ENCODE measurements at regions not wholly inside any gene's neighbourhood (a gene's known extent, or its start where the extent isn't known, plus 50 kb on each side); places are given as distances from the start of the nearest gene placed in this dataset.

DNA sequence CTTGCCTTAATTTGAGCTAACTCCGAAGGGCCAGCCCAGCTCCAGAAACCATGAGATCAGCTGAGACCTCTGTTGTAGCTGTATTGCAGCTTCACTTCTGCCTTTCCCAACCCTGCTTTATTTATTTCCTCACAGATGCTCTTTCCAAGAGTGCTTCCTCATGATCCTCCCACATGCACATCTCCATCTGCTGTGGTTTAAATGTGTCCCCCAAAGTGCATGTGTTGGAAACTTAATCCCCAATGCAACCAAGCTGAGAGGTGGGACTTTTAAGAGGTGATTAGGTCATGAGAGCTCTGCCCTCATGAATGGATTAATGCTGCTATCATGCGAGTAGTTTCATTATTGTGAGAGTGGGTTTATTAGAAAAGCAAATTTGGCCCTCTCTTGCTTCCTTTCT is 164.4 kb upstream of the TAB2 start:
- DNase-seq (ENCODE audit: low read depth), result no peak
- in situ Hi-C loops (cut with HindIII; ENCODE audit: low sequenced_read_pairs), result no loop called here
- no peak overlapping the region for H3K4me3 ChIP-seq (ENCODE audit: low read depth, low read length)
- TF ChIP-seq, protein P1, sequence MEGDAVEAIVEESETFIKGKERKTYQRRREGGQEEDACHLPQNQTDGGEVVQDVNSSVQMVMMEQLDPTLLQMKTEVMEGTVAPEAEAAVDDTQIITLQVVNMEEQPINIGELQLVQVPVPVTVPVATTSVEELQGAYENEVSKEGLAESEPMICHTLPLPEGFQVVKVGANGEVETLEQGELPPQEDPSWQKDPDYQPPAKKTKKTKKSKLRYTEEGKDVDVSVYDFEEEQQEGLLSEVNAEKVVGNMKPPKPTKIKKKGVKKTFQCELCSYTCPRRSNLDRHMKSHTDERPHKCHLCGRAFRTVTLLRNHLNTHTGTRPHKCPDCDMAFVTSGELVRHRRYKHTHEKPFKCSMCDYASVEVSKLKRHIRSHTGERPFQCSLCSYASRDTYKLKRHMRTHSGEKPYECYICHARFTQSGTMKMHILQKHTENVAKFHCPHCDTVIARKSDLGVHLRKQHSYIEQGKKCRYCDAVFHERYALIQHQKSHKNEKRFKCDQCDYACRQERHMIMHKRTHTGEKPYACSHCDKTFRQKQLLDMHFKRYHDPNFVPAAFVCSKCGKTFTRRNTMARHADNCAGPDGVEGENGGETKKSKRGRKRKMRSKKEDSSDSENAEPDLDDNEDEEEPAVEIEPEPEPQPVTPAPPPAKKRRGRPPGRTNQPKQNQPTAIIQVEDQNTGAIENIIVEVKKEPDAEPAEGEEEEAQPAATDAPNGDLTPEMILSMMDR (IDR thresholded peaks at IDR 0.05; ENCODE audit: low read depth, low read length, missing control alignments), result no peak

GRCh38 chr6:149153693-149154092 is 163.8 kb upstream of the TAB2 start:
- TF ChIP-seq, protein P1 (IDR thresholded peaks at IDR 0.05; ENCODE audit: low read depth, low read length, missing control alignments), result no peak
- DNase-seq (ENCODE audit: low read depth), result no peak
- in situ Hi-C loops (cut with HindIII; ENCODE audit: low sequenced_read_pairs), result no loop called here
- H3K4me3 ChIP-seq (ENCODE audit: low read depth, low read length), result no peak overlapping the region

GRCh38 chr6:149154261-149154821 is 163.2 kb upstream of the TAB2 start:
- no peak for DNase-seq (ENCODE audit: low read depth)
- H3K4me3 ChIP-seq (ENCODE audit: low read depth, low read length), result no peak overlapping the region
- TF ChIP-seq, protein P1 (IDR thresholded peaks at IDR 0.05; ENCODE audit: low read depth, low read length, missing control alignments), result no peak
- in situ Hi-C loops (cut with HindIII; ENCODE audit: low sequenced_read_pairs), result no loop called here

DNA sequence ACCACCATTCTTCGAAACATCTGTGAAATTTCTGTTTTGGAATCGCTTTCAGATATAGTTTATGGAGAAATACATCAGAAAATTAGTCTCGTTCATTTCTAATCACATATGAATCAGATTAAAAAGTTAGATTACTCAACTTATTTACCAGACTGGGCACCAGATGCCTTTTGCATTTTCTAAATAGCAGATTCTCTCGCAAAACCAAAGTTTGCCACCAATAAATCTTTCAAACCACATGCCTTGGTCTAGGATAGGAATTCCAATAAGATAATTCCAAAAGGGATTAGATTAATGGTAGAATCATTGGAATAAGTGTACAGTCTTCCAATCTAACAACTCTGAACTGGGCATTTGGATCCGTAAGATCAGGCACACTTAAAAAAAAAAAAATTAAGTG is 160.4 kb upstream of the TAB2 start:
- no peak overlapping the region for H3K4me3 ChIP-seq (ENCODE audit: low read depth, low read length)
- in situ Hi-C loops (cut with HindIII; ENCODE audit: low sequenced_read_pairs), result no loop called here
- DNase-seq (ENCODE audit: low read depth), result no peak
- TF ChIP-seq, protein P1 (IDR thresholded peaks at IDR 0.05; ENCODE audit: low read depth, low read length, missing control alignments), result no peak

GRCh38 chr6:149158076-149158475 is 159.4 kb upstream of the TAB2 start:
- in situ Hi-C loops (cut with HindIII; ENCODE audit: low sequenced_read_pairs), result no loop called here
- no peak overlapping the region for H3K4me3 ChIP-seq (ENCODE audit: low read depth, low read length)
- DNase-seq (ENCODE audit: low read depth), result no peak
- TF ChIP-seq, protein P1 (IDR thresholded peaks at IDR 0.05; ENCODE audit: low read depth, low read length, missing control alignments), result no peak

DNA sequence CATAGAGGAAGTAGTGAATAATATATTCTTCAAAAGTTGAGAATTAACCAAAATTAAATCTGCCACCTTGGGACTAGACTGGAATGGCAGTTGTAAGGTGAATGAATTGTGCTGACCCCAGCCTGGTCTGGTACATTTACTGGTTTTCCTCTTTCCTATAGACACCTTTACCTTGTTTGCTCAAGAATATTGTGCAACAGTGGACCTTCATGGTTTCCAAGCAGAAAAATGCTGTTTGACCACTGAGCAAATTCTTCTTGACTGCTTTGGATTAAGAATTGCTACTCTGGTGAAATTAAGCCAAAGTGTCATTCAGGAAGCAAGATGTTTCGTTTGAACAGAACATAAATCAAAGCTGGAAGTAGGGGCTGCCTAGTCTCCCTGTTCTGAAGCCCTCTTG is 156.6 kb upstream of the TAB2 start:
- DNase-seq (ENCODE audit: low read depth), result no peak

More for the DNA sequence above, 156.6 kb upstream of the TAB2 start:
- in situ Hi-C loops (cut with HindIII; ENCODE audit: low sequenced_read_pairs), result no loop called here
- TF ChIP-seq, protein P1 (IDR thresholded peaks at IDR 0.05; ENCODE audit: low read depth, low read length, missing control alignments), result no peak
- no peak overlapping the region for H3K4me3 ChIP-seq (ENCODE audit: low read depth, low read length)
